K562 (cell line): ENCODE measurements at regions not wholly inside any gene's neighbourhood (a gene's known extent, or its start where the extent isn't known, plus 50 kb on each side); places are given as distances from the start of the nearest gene placed in this dataset.

Experiments
- FOXK2 ChIP-seq, 2 experiments: fragments of 450-650 bp; IDR thresholded peaks in 1 of 2; conservative IDR thresholded peaks in 1 of 2; 2 replicates each; pipeline ENCODE4 v1.6.1; 2016; ENCODE audit warnings: low read depth in 2 of 2, mild to moderate bottlenecking in 1 of 2
- GABPA ChIP-seq: fragments of 200-800 bp; sonication (Bioruptor generic); conservative IDR thresholded peaks from 2 replicates; pipeline ENCODE4 v1.6.1; 2016; ENCODE audit warnings: low read depth, missing genetic modification characterization, missing compliant biosample characterization
- KDM5B ChIP-seq: fragments of 200-600 bp; sonication (generic); IDR thresholded peaks from 2 replicates; pipeline ENCODE4 v1.6.1; 2012; ENCODE audit warnings: low read depth, mild to moderate bottlenecking, moderate library complexity, low read length, control low read depth, inconsistent platforms; ENCODE audit not compliant: insufficient replicate concordance
- SP1 ChIP-seq: sonication (generic); formaldehyde crosslinking; IDR thresholded peaks from 2 replicates; pipeline ENCODE4 v1.8.1; 2022; ENCODE audit warnings: mild to moderate bottlenecking, missing genetic modification reagents
- TF ChIP-seq, protein P1 (sequence below), 3 experiments: IDR thresholded peaks in 2 of 3; conservative IDR thresholded peaks in 1 of 3; 2 replicates each; pipeline ENCODE4 v1.5.1; 2011 to 2012; ENCODE audit warnings: low read length in 3 of 3, mild to moderate bottlenecking in 3 of 3, control low read depth in 2 of 3, improper control_type of control experiment in 1 of 3, inconsistent platforms in 1 of 3, low read depth in 1 of 3, mixed read lengths in 1 of 3, moderate library complexity in 1 of 3; ENCODE audit not compliant: insufficient read depth in 2 of 3
- TF ChIP-seq, protein P2 (sequence below): sonication (generic); formaldehyde crosslinking; IDR thresholded peaks from 2 replicates; pipeline ENCODE4 v1.8.1; 2023; ENCODE audit warnings: mild to moderate bottlenecking, missing genetic modification reagents

DNA sequence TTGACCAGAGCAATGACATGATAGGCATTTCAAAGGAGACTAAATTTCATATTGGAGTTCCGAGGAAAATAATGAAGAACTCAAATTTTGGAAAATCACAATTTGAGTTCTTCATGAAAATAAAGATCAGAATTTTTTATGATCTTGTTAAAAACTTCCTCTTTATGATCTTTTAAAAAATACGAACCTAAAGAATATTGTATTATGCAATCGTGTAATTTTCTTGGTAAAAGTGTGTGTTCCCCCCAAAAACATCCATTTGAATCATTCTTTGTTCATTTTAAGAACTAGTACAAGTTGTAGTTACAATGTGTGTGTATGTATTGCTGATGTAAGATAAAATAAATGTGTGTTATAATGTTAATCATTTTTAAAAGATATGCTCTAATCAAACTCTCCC lies 79.3 kb upstream of the PDK4 start:
- TF ChIP-seq, protein P1, sequence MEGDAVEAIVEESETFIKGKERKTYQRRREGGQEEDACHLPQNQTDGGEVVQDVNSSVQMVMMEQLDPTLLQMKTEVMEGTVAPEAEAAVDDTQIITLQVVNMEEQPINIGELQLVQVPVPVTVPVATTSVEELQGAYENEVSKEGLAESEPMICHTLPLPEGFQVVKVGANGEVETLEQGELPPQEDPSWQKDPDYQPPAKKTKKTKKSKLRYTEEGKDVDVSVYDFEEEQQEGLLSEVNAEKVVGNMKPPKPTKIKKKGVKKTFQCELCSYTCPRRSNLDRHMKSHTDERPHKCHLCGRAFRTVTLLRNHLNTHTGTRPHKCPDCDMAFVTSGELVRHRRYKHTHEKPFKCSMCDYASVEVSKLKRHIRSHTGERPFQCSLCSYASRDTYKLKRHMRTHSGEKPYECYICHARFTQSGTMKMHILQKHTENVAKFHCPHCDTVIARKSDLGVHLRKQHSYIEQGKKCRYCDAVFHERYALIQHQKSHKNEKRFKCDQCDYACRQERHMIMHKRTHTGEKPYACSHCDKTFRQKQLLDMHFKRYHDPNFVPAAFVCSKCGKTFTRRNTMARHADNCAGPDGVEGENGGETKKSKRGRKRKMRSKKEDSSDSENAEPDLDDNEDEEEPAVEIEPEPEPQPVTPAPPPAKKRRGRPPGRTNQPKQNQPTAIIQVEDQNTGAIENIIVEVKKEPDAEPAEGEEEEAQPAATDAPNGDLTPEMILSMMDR (IDR thresholded peaks at IDR 0.05 in 2 of 3, conservative IDR thresholded peaks at IDR 0.05 in 1 of 3; ENCODE audit: insufficient read depth in 2 of 3, low read depth in 1 of 3, low read length in 3 of 3) = no peak
- no peak for TF ChIP-seq GABPA (tag)
- no peak for TF ChIP-seq FOXK2 (conservative IDR thresholded peaks at IDR 0.05 in 1 of 2, IDR thresholded peaks at IDR 0.05 in 1 of 2; ENCODE audit: low read depth in 2 of 2)
- no peak for TF ChIP-seq KDM5B
- TF ChIP-seq, protein P2, sequence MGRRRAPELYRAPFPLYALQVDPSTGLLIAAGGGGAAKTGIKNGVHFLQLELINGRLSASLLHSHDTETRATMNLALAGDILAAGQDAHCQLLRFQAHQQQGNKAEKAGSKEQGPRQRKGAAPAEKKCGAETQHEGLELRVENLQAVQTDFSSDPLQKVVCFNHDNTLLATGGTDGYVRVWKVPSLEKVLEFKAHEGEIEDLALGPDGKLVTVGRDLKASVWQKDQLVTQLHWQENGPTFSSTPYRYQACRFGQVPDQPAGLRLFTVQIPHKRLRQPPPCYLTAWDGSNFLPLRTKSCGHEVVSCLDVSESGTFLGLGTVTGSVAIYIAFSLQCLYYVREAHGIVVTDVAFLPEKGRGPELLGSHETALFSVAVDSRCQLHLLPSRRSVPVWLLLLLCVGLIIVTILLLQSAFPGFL (CRISPR knock-in tag) = no peak
- no peak for TF ChIP-seq SP1 (CRISPR knock-in tag)
